ENCODE measurements at regions not wholly inside any gene's neighbourhood (a gene's known extent, or its start where the extent isn't known, plus 50 kb on each side); places are given as distances from the start of the nearest gene placed in this dataset.

GRCh38 chrX:8304668-8305067, 133.6 kb upstream of the VCX2 start:
- Histone ChIP-seq H2AFZ (ENCODE audit: low read length) (no peak overlapping the region), H3K79me2 (ENCODE audit: low read length) (no peaks in the 10 kb centered on the region), H3K36me3 (ENCODE audit: insufficient read depth, low read length) (no peaks in the 10 kb centered on the region), H3K27me3 (ENCODE audit: low read length) (no peaks in the 10 kb centered on the region), H3K4me1 (ENCODE audit: low read length) (no peaks in the 10 kb centered on the region), H3K4me2 (ENCODE audit: low read depth, low read length, poor library complexity, severe bottlenecking) (no peak overlapping the region), H3K9me2 (replicated peaks; ENCODE audit: insufficient read depth, low read length) (no peaks in the 10 kb centered on the region), H3K27ac (ENCODE audit: low read length) (no peak overlapping the region), H3K4me3 (ENCODE audit: low read length) (no peak overlapping the region), H4K20me1 (ENCODE audit: insufficient read depth, low read depth, low read length) (no peaks in the 10 kb centered on the region), H3K9me3 (ENCODE audit: low read length) (no peaks in the 10 kb centered on the region), H3K9ac (ENCODE audit: low read length) (no peak overlapping the region)
- no peak for DNase-seq

DNA sequence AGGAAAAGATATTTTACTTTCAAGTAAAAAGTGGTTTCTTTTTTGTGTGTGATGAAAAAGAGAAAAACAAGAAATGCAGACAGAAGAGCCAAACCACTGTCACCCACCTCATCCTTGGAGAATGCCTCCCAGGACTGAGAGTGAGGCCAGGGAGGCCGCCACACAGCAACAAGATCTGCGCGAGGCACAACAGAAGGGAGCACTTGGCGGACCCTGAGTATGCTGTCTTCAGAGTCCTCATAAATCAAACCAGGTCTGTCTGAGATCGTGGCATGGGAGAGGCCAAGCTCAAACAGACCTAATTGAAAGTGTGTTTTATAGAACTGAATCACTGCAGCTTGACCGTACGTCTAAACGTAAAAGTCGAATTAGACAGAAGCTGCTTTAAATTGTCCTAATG, 134.3 kb upstream of the VCX2 start:
- H3K4me3 ChIP-seq (ENCODE audit: low read length), result no peak overlapping the region
- no peaks in the 10 kb centered on the region for H3K9me3 ChIP-seq (ENCODE audit: low read length)
- no peaks in the 10 kb centered on the region for H4K20me1 ChIP-seq (ENCODE audit: insufficient read depth, low read depth, low read length)
- H3K9ac ChIP-seq (ENCODE audit: low read length), result no peak overlapping the region
- no peak overlapping the region for H3K4me2 ChIP-seq (ENCODE audit: low read depth, low read length, poor library complexity, severe bottlenecking)
- H3K9me2 ChIP-seq (replicated peaks; ENCODE audit: insufficient read depth, low read length), result no peaks in the 10 kb centered on the region
- no peak overlapping the region for H3K27ac ChIP-seq (ENCODE audit: low read length)
- H3K36me3 ChIP-seq (ENCODE audit: insufficient read depth, low read length), result no peaks in the 10 kb centered on the region
- no peak for DNase-seq
- H3K79me2 ChIP-seq (ENCODE audit: low read length), result no peaks in the 10 kb centered on the region
- H2AFZ ChIP-seq (ENCODE audit: low read length), result no peak overlapping the region
- H3K27me3 ChIP-seq (ENCODE audit: low read length), result no peaks in the 10 kb centered on the region
- H3K4me1 ChIP-seq (ENCODE audit: low read length), result no peaks in the 10 kb centered on the region

- Histone ChIP-seq H3K36me3 (ENCODE audit: insufficient read depth, low read length) (no peaks in the 10 kb centered on the region), H3K9ac (ENCODE audit: low read length) (no peak overlapping the region), H3K79me2 (ENCODE audit: low read length) (no peaks in the 10 kb centered on the region), H2AFZ (ENCODE audit: low read length) (no peak overlapping the region), H3K9me3 (ENCODE audit: low read length) (no peaks in the 10 kb centered on the region), H3K9me2 (replicated peaks; ENCODE audit: insufficient read depth, low read length) (no peaks in the 10 kb centered on the region), H3K4me1 (ENCODE audit: low read length) (no peaks in the 10 kb centered on the region), H3K4me2 (ENCODE audit: low read depth, low read length, poor library complexity, severe bottlenecking) (no peak overlapping the region), H3K4me3 (ENCODE audit: low read length) (no peak overlapping the region), H3K27me3 (ENCODE audit: low read length) (no peaks in the 10 kb centered on the region), H4K20me1 (ENCODE audit: insufficient read depth, low read depth, low read length) (no peaks in the 10 kb centered on the region), H3K27ac (ENCODE audit: low read length) (no peak overlapping the region)
- no peak for DNase-seq
Observed at GRCh38 chrX:8306291-8306925, 135.3 kb upstream of the VCX2 start.

GRCh38 chrX:8310409-8310808, 139.3 kb upstream of the VCX2 start:
- no peak overlapping the region for H3K27ac ChIP-seq (ENCODE audit: low read length)
- H3K9ac ChIP-seq (ENCODE audit: low read length), result no peak overlapping the region
- no peak for DNase-seq

GRCh38 chrX:8313844-8314243, 142.8 kb upstream of the VCX2 start:
- Histone ChIP-seq H3K4me2 (ENCODE audit: low read depth, low read length, poor library complexity, severe bottlenecking) (no peak overlapping the region), H3K9me3 (ENCODE audit: low read length) (no peaks in the 10 kb centered on the region), H3K79me2 (ENCODE audit: low read length) (no peaks in the 10 kb centered on the region), H4K20me1 (ENCODE audit: insufficient read depth, low read depth, low read length) (no peaks in the 10 kb centered on the region), H3K27me3 (ENCODE audit: low read length) (no peaks in the 10 kb centered on the region), H3K4me1 (ENCODE audit: low read length) (no peaks in the 10 kb centered on the region), H3K9me2 (replicated peaks; ENCODE audit: insufficient read depth, low read length) (no peaks in the 10 kb centered on the region), H3K9ac (ENCODE audit: low read length) (no peak overlapping the region), H3K4me3 (ENCODE audit: low read length) (no peak overlapping the region), H3K27ac (ENCODE audit: low read length) (no peak overlapping the region), H2AFZ (ENCODE audit: low read length) (no peak overlapping the region), H3K36me3 (ENCODE audit: insufficient read depth, low read length) (no peaks in the 10 kb centered on the region)
- no peak for DNase-seq

More at GRCh38 chrX:8310409-8310808, 139.3 kb upstream of the VCX2 start:
- H2AFZ ChIP-seq (ENCODE audit: low read length), result no peak overlapping the region
- no peaks in the 10 kb centered on the region for H3K9me2 ChIP-seq (replicated peaks; ENCODE audit: insufficient read depth, low read length)
- no peak overlapping the region for H3K4me2 ChIP-seq (ENCODE audit: low read depth, low read length, poor library complexity, severe bottlenecking)
- no peaks in the 10 kb centered on the region for H3K79me2 ChIP-seq (ENCODE audit: low read length)
- H3K36me3 ChIP-seq (ENCODE audit: insufficient read depth, low read length), result no peaks in the 10 kb centered on the region
- H3K4me3 ChIP-seq (ENCODE audit: low read length), result no peak overlapping the region
- no peaks in the 10 kb centered on the region for H3K4me1 ChIP-seq (ENCODE audit: low read length)
- H3K27me3 ChIP-seq (ENCODE audit: low read length), result no peaks in the 10 kb centered on the region
- H3K9me3 ChIP-seq (ENCODE audit: low read length), result no peaks in the 10 kb centered on the region
- H4K20me1 ChIP-seq (ENCODE audit: insufficient read depth, low read depth, low read length), result no peaks in the 10 kb centered on the region

DNA sequence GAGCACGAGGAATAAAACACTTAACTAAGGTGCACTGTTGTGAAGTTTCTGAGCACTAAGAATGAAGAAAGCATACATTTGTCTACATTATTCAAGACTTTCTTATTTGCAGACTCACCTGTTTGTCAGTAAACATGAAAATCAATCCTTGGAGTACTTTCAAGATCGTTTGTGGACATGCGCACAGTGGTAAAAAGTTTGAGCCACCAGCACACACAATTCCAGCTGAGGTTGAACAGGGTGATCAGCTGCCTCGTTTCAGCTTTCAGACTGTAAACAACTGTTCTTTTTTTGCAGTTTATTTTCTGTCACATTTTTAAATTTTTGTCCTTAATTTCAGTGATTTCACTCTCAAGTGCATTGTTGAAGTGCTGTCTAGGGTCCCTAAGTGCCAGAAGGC, 143.8 kb upstream of the VCX2 start:
- no peaks in the 10 kb centered on the region for H4K20me1 ChIP-seq (ENCODE audit: insufficient read depth, low read depth, low read length)
- DNase-seq, result no peak
- no peaks in the 10 kb centered on the region for H3K36me3 ChIP-seq (ENCODE audit: insufficient read depth, low read length)
- no peak overlapping the region for H3K4me3 ChIP-seq (ENCODE audit: low read length)
- no peak overlapping the region for H3K4me2 ChIP-seq (ENCODE audit: low read depth, low read length, poor library complexity, severe bottlenecking)
- no peaks in the 10 kb centered on the region for H3K9me3 ChIP-seq (ENCODE audit: low read length)
- no peaks in the 10 kb centered on the region for H3K27me3 ChIP-seq (ENCODE audit: low read length)
- no peaks in the 10 kb centered on the region for H3K4me1 ChIP-seq (ENCODE audit: low read length)
- H3K9ac ChIP-seq (ENCODE audit: low read length), result no peak overlapping the region
- H3K27ac ChIP-seq (ENCODE audit: low read length), result no peak overlapping the region
- H3K79me2 ChIP-seq (ENCODE audit: low read length), result no peaks in the 10 kb centered on the region
- H2AFZ ChIP-seq (ENCODE audit: low read length), result no peak overlapping the region
- H3K9me2 ChIP-seq (replicated peaks; ENCODE audit: insufficient read depth, low read length), result no peaks in the 10 kb centered on the region

- Histone ChIP-seq H3K4me3 (ENCODE audit: low read length) (no peak overlapping the region), H3K4me2 (ENCODE audit: low read depth, low read length, poor library complexity, severe bottlenecking) (no peak overlapping the region), H3K27ac (ENCODE audit: low read length) (no peak overlapping the region), H3K4me1 (ENCODE audit: low read length) (no peaks in the 10 kb centered on the region), H3K36me3 (ENCODE audit: insufficient read depth, low read length) (no peaks in the 10 kb centered on the region), H3K9me2 (replicated peaks; ENCODE audit: insufficient read depth, low read length) (no peaks in the 10 kb centered on the region), H3K27me3 (ENCODE audit: low read length) (no peaks in the 10 kb centered on the region), H2AFZ (ENCODE audit: low read length) (no peak overlapping the region), H3K79me2 (ENCODE audit: low read length) (no peaks in the 10 kb centered on the region), H4K20me1 (ENCODE audit: insufficient read depth, low read depth, low read length) (no peaks in the 10 kb centered on the region), H3K9ac (ENCODE audit: low read length) (no peak overlapping the region), H3K9me3 (ENCODE audit: low read length) (no peaks in the 10 kb centered on the region)
- DNase-seq, result no peak
Observed at GRCh38 chrX:8319359-8319758, 145.3 kb upstream of the VCX3B start.

DNA sequence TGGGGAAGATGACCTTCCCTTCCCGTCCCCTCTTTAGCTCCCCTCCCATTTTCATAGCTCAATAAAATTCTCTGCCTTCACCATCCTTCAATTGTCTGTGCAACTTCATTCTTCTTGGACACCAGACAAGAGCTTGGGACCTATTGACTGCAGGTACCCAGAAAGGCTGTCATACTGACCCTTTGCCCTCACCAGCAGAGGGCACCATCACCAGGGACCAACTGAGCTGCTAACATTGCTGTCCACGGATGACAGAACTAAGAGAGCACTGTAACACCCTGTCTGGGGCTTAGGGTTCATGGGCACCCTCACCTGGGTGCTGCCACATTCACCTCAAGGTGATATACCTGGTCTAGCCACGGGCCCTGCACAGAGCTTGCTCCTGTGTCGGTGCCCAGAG, 141.3 kb upstream of the VCX3B start:
- Histone ChIP-seq H3K4me3 (ENCODE audit: low read length) (no peak overlapping the region), H3K9me3 (ENCODE audit: low read length) (no peaks in the 10 kb centered on the region), H3K9ac (ENCODE audit: low read length) (no peak overlapping the region), H3K79me2 (ENCODE audit: low read length) (no peaks in the 10 kb centered on the region), H3K27me3 (ENCODE audit: low read length) (no peaks in the 10 kb centered on the region), H3K4me2 (ENCODE audit: low read depth, low read length, poor library complexity, severe bottlenecking) (no peak overlapping the region), H2AFZ (ENCODE audit: low read length) (no peak overlapping the region), H3K9me2 (replicated peaks; ENCODE audit: insufficient read depth, low read length) (no peaks in the 10 kb centered on the region), H4K20me1 (ENCODE audit: insufficient read depth, low read depth, low read length) (no peaks in the 10 kb centered on the region), H3K36me3 (ENCODE audit: insufficient read depth, low read length) (no peaks in the 10 kb centered on the region), H3K4me1 (ENCODE audit: low read length) (no peaks in the 10 kb centered on the region), H3K27ac (ENCODE audit: low read length) (no peak overlapping the region)
- peak; percentile 72 for DNase-seq
